Psoas muscle (tissue), 7 donors: ENCODE measurements at regions not wholly inside any gene's neighbourhood (a gene's known extent, or its start where the extent isn't known, plus 50 kb on each side); places are given as distances from the start of the nearest gene placed in this dataset.

Experiments used
- ATAC-seq, 4 donors: fragments of 200-7000 bp; cut with Tn5 transposase; one replicate each; pipeline ENCODE4 v1.9.1; 2020; ENCODE audit warnings: moderate library complexity in 3 of 4, mild to moderate bottlenecking in 2 of 4
- DNase-seq, 2 donors: peaks; one replicate each; pipeline ENCODE4 v3.0.0-alpha.2; 2020
- H3K27ac ChIP-seq: fragments of 200-600 bp; one replicate; pipeline ENCODE4 v1.8.0; 2022
- H3K27me3 ChIP-seq, 3 donors: fragments of 200-600 bp in 1 of 3; one replicate each; pipeline versions ENCODE4 v1.6.1 to v1.8.0; 2013 to 2022; ENCODE audit warnings: low read length in 2 of 3, mild to moderate bottlenecking in 2 of 3, moderate library complexity in 1 of 3; ENCODE audit not compliant: insufficient read depth in 3 of 3
- H3K36me3 ChIP-seq, 2 donors: fragments of 200-600 bp in 1 of 2; one replicate each; pipeline versions ENCODE4 v1.6.1 to v1.8.0; 2013 to 2022; ENCODE audit warnings: low read depth in 1 of 2, mild to moderate bottlenecking in 1 of 2, moderate library complexity in 1 of 2; ENCODE audit not compliant: insufficient read depth in 1 of 2
- H3K4me1 ChIP-seq: fragments of 200-600 bp; one replicate; pipeline ENCODE4 v1.8.0; 2022
- H3K4me3 ChIP-seq: fragments of 200-600 bp; one replicate; pipeline ENCODE4 v1.8.0; 2022; ENCODE audit warnings: mild to moderate bottlenecking
- H3K9me3 ChIP-seq: fragments of 200-600 bp; one replicate; pipeline ENCODE4 v1.8.0; 2022
- WGBS, 3 donors: extraction: QIAGEN DNeasy Blood & Tissue Kit; methylation state at CpG; one replicate each; pipeline versions ENCODE4 v1.1.6 to v1.1.7; 2013; 5-methylcytosine and 5-hydroxymethylcytosine counted together
- intact Hi-C, 2 donors: fragments of 100-400 bp; cut with DNase I; formaldehyde crosslinking; loops; one replicate each; pipeline versions ENCODE4 v1.11.0 to v1.14.2; 2022
- TF ChIP-seq, protein P1 (sequence below): fragments of 200-600 bp; IDR thresholded peaks from one replicate; pipeline ENCODE4 v1.8.0; 2022; ENCODE audit warnings: antibody characterized with exemption
- donor health status: healthy with polysubstance abuse.
- donor health status: DM: no; HTN: no; CAD: no; lungs with moderate emphysema.
- donor health status: Bipolar disorder and iron deficiency.
- donor health status: healthy.
- donor health status: DM: yes; HTN: yes; CAD: no.
- donor health status: DM: no; HTN: no; CAD: no.
- donor health status: DM: yes; HTN: yes; CAD: no.

DNA sequence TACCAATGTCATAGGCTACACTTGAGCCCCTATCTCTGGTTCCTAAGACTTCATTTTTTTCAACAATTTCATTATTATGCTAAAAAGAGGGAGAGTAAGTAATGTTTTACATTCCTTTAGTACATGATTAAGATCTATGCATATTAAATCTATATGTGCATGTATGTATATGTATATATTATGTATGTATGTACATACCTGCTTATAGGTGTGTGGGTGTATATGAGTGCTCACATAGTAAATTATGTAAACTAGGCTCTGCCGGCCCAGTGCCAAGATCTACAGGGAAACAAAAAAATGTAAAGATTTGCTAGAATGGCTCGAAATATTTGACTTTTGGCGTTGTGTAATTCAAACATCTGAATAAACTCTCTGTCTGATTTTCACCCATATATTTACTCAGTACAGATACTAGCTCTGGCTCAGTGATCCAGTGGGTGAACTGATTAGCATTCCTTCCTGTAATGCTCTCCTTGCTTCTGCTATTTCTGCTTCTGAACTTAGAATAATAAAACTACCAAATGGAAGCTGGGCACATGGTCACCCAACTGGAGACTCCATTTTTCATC, 113.1 kb upstream of the FGGY start:
- no peaks in the 10 kb centered on the region for H3K36me3 ChIP-seq
- 88 to 89% (median 89%) methylated on average over 3 of the region's 3 CpGs for WGBS, 3 donors
- H3K4me1 ChIP-seq: no peaks in the 10 kb centered on the region
- TF ChIP-seq, protein P1, sequence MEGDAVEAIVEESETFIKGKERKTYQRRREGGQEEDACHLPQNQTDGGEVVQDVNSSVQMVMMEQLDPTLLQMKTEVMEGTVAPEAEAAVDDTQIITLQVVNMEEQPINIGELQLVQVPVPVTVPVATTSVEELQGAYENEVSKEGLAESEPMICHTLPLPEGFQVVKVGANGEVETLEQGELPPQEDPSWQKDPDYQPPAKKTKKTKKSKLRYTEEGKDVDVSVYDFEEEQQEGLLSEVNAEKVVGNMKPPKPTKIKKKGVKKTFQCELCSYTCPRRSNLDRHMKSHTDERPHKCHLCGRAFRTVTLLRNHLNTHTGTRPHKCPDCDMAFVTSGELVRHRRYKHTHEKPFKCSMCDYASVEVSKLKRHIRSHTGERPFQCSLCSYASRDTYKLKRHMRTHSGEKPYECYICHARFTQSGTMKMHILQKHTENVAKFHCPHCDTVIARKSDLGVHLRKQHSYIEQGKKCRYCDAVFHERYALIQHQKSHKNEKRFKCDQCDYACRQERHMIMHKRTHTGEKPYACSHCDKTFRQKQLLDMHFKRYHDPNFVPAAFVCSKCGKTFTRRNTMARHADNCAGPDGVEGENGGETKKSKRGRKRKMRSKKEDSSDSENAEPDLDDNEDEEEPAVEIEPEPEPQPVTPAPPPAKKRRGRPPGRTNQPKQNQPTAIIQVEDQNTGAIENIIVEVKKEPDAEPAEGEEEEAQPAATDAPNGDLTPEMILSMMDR: no peak
- no peak for ATAC-seq
- H3K4me3 ChIP-seq: no peak overlapping the region
- H3K27ac ChIP-seq: no peak overlapping the region
- no peak for DNase-seq
- no peaks in the 10 kb centered on the region for H3K9me3 ChIP-seq
- intact Hi-C loops: no loop called here
- H3K27me3 ChIP-seq: no peaks in the 10 kb centered on the region

DNA sequence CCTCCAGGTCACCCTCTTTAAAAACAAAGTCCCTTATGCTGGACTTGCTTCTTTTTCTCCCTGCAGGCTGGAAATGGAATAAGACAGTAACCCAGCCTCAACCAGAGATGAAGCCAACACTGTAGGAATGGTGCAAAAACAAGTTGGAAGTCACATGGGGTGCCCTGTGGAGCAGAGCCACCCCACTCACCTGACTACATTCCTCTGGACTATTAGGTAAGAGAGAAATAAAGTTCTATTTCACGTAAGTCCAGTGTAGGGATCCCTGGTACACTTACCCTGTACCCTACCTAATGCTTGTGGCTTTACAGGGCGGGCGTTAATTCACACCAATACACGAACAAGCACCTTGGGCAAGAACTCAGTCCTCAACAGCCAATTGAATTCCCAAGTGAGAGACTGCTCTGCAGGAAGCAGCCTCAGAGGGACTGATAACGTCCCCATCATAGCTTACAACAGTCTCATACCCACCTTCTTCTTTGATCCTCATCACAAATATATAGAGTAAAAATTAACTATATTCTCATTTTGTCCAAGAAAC, 112.5 kb upstream of the FGGY start:
- no peaks in the 10 kb centered on the region for H3K9me3 ChIP-seq
- TF ChIP-seq, protein P1: no peak
- H3K36me3 ChIP-seq: no peaks in the 10 kb centered on the region
- no peak for DNase-seq
- 73 to 89% (median 74%) methylated on average over 5 of the region's 5 CpGs for WGBS, 3 donors
- no peak overlapping the region for H3K27ac ChIP-seq
- no peaks in the 10 kb centered on the region for H3K4me1 ChIP-seq
- H3K27me3 ChIP-seq: no peaks in the 10 kb centered on the region
- intact Hi-C loops: no loop called here
- ATAC-seq: peak in 1 of 4 donors; percentile 33
- H3K4me3 ChIP-seq: no peak overlapping the region

DNA sequence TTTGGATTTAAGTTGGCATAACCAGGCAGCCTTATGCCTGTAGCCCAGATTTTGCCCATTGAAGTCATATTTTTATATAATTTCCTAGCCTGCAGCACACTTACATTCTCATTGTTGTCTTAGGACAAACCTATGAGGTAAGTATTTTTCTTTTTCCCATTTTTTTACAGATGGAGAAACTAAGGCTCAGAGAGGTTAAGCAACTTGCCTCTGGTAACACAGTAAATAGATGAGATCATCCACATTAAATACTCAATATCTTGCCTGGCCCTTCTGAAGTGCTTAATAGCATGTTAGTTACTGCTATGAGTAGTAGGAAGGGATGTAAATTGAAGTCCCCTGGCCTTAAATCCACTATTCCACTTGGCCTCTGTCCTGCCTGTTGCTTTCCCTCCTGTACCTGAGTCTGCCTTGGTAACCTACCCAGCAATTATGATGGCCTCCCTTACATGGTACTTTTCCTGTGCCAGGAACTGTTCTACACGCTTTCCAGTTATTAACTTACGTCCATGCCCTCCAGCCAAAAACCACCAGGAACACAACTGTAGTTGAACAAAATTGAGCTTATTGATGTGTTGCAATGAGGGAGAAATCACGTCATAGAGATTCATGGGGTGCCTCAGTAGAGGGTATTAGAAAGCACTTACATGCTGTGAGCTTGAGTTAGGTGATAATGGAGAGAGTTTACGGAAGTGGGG, 111.6 kb upstream of the FGGY start:
- TF ChIP-seq, protein P1: no peak
- no peaks in the 10 kb centered on the region for H3K4me1 ChIP-seq
- no peaks in the 10 kb centered on the region for H3K9me3 ChIP-seq
- H3K27ac ChIP-seq: no peak overlapping the region
- WGBS, 3 donors: 79 to 95% (median 84%) methylated on average over 4 of the region's 4 CpGs
- intact Hi-C loops: no loop called here
- ATAC-seq: no peak
- no peak for DNase-seq
- H3K4me3 ChIP-seq: no peak overlapping the region
- H3K27me3 ChIP-seq: no peaks in the 10 kb centered on the region
- H3K36me3 ChIP-seq: no peaks in the 10 kb centered on the region

DNA sequence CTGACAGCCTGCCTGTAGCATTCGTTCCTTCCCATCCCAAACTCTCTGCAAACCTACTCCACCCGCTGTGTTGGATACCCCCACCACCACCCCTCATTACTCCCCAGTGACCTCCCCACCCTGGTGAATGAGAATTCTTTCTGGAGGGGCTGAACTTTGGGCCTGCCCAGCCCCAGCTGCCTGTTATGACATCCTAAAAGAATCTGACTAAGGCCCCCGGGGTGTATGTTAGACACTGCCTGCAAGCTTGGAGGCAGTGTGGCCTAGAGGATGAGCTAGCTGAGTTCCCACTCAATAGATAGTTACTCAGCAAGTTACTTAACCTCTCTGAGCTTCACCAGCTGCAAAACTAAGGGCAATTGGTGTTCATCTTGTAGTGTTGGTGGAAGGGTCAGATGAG, 110.2 kb upstream of the FGGY start:
- Histone ChIP-seq H3K4me3 (no peak overlapping the region), H3K9me3 (no peaks in the 10 kb centered on the region), H3K36me3 (no peaks in the 10 kb centered on the region), H3K27ac (no peak overlapping the region), H3K27me3 (no peaks in the 10 kb centered on the region), H3K4me1 (no peaks in the 10 kb centered on the region)
- DNase-seq (peak; percentile 34 to 66), ATAC-seq (peak in 3 of 4 donors; percentile 42 to 59 (median 49))
- intact Hi-C loops: no loop called here
- TF ChIP-seq, protein P1: no peak
- WGBS, 3 donors: 66 to 68% (median 67%) methylated on average over 3 of the region's 3 CpGs
